ENCODE measurements at regions not wholly inside any gene's neighbourhood (a gene's known extent, or its start where the extent isn't known, plus 50 kb on each side); places are given as distances from the start of the nearest gene placed in this dataset.

GRCh38 chr5:3401635-3402034 is 194.0 kb upstream of the IRX1 start:
- H3K27me3 Mint-ChIP-seq (ENCODE audit: low read depth): no peaks in the 10 kb centered on the region
- H3K36me3 Mint-ChIP-seq: peaks cover 7% of the 10 kb centered on the region
- TF ChIP-seq ZBTB21 (CRISPR knock-in tag; IDR thresholded peaks at IDR 0.05; ENCODE audit: borderline replicate concordance): no peak
- TF ChIP-seq ERG (CRISPR knock-in tag; IDR thresholded peaks at IDR 0.05): no peak
- no peak for TF ChIP-seq SP1 (CRISPR knock-in tag; conservative IDR thresholded peaks at IDR 0.05)
- TF ChIP-seq ZNF532 (CRISPR knock-in tag; IDR thresholded peaks at IDR 0.05; ENCODE audit: borderline replicate concordance): no peak
- no peak for TF ChIP-seq NR1H2 (CRISPR knock-in tag; IDR thresholded peaks at IDR 0.05)
- TF ChIP-seq ZNF671 (CRISPR knock-in tag; IDR thresholded peaks at IDR 0.05): no peak
- TF ChIP-seq GTF2I (CRISPR knock-in tag; conservative IDR thresholded peaks at IDR 0.05): no peak
- TF ChIP-seq ELF4 (CRISPR knock-in tag; IDR thresholded peaks at IDR 0.05; ENCODE audit: low read depth): no peak
- no peak for TF ChIP-seq CBFB (CRISPR knock-in tag; IDR thresholded peaks at IDR 0.05; ENCODE audit: low read depth)
- TF ChIP-seq ZNF425 (CRISPR knock-in tag; conservative IDR thresholded peaks at IDR 0.05): no peak
- TF ChIP-seq IRF2 (CRISPR knock-in tag; IDR thresholded peaks at IDR 0.05; ENCODE audit: borderline replicate concordance, low read depth): no peak
- no peak for TF ChIP-seq ZNF232 (CRISPR knock-in tag; IDR thresholded peaks at IDR 0.05)
- TF ChIP-seq STAT6 (CRISPR knock-in tag; conservative IDR thresholded peaks at IDR 0.05; ENCODE audit: low read depth): no peak
- TF ChIP-seq NFATC4 (CRISPR knock-in tag; IDR thresholded peaks at IDR 0.05): no peak
- no peak for TF ChIP-seq HMGXB4 (CRISPR knock-in tag; IDR thresholded peaks at IDR 0.05)
- TF ChIP-seq JAZF1 (CRISPR knock-in tag; IDR thresholded peaks at IDR 0.05): no peak
- no peak overlapping the region for H3K27ac Mint-ChIP-seq
- ChIA-PET CTCF (no interaction called here), POLR2A (no interaction called here)
- H3K9me3 Mint-ChIP-seq: peaks cover 36% of the 10 kb centered on the region
- H3K4me1 Mint-ChIP-seq: no peaks in the 10 kb centered on the region
- DNase-seq (ENCODE audit: low spot score) (no peak), ATAC-seq (no peak)
- H3K4me3 Mint-ChIP-seq: no peak overlapping the region

All from WTC11 (cell line).